GOT3 (cell line): ENCODE measurements at regions not wholly inside any gene's neighbourhood (a gene's known extent, or its start where the extent isn't known, plus 50 kb on each side); places are given as distances from the start of the nearest gene placed in this dataset.

Experiments
- DNase-seq: peaks from one replicate; lab custom pipeline; 2025; ENCODE audit warnings: mixed read lengths; lab: John Stamatoyannopoulos, UW

GRCh38 chr15:95286352-95286880 lies 1044.1 kb upstream of the NR2F2 start:
- no peak for DNase-seq

DNA sequence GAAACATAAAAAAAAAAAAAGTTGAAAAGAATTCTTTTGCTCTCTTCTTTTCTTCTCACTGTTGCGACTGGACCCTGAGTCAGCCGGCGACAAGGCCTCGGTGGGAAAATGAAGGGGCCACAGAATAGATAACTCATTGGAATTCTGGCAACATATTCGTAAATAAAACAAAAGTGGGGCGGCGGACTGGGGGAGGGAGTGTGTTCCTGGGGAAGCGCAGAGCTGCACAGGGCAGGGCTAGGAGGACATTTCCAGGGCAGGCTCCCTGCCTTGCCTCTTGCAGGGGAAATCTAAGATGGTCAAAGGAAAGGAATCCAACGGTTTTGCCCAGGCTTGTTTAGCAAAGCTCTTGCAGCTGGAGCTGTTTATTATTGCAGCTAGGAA lies 1042.8 kb upstream of the NR2F2 start:
- DNase-seq: no peak

DNA sequence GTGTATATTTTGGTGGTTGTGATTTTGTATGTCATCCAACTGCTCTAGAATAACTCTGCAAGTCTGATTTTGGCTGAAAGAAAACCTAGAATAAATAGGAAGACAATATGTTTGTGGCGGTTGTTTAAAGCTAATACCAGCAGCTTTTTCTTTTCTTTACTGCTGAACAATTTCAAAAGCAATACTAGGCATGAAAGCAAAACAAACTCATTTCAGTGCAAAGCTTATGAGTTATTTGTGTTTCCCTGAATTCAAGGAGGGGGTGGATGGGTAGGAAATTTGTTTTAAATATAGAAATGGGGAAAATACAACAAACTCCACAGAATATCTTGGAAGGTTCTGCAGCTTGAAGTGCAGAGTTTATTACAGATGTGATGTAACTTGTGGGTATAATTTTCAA lies 1041.9 kb upstream of the NR2F2 start:
- DNase-seq: no peak

DNA sequence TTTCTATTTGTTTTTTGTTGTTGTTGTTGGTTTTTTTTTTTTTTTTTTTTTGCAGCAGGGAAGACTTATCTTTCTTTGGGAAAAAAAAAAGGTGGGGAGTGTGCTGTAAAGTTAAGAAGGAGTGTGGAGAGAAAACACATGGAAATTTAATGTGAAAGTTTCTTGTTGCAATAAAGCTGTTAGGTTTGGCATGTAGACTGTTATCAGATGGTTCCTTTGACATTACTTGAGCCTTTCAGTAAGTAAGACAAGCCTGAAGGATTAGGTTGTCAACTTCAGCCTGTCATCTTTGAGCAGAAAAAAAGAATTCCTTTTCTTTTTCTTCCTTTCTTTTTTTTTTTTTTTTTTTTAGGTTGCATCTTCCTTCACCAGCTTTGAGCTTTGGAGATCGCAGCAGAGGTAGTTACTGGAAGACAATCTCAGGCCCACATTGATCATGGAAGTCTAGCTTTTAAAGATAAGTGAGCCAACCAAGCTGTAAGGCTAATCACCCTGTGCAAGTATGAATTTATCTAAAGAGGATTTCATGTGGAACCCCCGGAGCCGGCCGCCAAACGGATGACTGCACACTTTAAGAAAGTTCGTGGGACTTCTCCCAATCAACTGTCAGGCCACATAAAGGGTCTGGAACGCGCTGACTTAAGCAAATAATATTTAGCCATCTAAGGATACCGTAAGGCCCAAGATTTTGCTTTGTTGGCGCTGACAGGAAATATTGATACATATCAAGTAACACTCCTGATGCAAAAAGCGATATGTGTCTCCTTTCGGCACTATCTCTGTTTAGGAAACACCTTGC lies 1040.1 kb upstream of the NR2F2 start:
- no peak for DNase-seq

- DNase-seq: no peak
Measured at GRCh38 chr15:95291898-95292472, 1038.5 kb upstream of the NR2F2 start.

DNA sequence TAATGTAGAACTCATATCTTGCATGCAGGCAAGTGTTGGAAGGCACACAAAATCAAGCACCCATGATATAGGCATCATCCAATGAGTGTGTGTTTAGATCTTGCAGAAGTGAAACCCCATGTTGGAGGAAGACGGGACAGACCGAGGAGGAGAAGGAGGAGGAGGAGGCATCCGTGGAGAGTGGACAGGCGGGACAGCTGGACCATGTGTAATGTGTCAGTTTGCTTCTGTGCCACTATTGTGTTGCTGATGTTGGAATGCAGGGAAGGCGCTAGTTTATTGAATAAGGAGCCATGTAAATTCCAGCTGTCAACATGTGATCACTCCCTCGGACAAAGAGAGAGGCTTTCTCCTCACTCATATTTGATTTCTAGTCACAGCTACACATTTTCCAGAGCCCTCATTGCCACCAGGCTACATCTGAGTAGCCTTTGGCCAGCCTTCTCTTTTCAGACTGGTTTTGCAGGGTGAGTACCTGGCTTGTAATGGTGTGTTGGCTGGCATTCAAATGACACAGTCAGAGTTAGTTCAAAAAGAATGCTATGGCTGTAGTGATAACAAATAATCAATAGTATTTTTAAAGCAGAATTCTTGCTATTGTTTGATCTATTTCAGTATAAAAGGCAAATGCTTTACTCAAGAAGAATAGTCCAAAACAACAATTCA lies 1037.6 kb upstream of the NR2F2 start:
- DNase-seq: no peak

- no peak for DNase-seq
Measured at GRCh38 chr15:95293456-95294031, 1037.0 kb upstream of the NR2F2 start.

DNA sequence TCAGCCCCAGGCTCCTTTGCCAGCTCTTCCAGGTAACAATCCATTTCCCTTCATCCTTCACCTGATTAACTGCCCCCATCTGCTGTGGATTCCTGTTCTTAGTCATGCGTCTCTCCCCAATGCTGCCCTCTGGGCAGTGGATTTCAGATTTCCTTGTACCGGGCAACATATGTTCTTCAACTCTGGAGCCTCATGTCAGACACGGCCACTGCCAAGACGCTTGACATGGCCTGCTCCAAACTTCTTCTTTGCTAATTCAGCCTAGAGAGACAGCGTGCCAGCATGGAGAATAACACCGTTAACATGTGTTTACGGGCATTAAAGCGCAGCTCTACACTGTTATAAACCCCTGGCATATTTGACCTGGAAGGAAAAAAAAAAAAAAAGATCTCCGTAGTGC lies 1035.1 kb upstream of the NR2F2 start:
- DNase-seq: no peak

DNA sequence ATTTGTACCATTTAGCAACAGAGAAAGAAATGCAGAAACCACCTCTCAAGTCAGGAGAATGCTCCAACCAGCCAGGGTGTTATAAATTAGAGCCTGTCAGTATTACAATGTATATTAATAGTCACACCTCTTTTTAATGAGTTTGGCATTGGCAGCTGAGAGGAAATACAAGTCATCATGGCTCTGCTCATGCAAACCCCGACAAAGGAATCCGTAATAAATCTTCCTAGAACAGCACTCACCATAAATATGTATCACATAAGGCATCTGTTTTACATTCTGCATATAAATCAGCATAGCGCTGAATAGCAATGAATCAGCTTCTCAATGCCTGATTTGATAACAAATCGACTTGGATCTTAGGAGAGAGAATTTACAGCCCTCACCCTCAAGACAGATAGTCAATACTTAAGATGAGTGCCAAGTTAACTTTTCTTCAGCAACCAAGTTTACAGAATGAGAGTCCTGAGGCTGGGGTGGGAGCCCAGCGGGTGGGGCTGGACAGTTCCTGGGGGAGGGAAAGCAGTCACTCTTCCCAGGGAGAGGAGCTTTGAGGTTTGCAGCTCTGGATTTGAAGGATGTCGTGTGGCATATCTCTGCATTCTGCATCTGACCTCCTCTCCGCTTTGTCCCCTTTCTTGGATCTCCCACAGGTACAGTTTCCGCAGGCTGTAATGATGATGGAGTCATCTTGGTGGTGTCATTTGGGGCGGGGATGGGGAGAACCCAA lies 1034.4 kb upstream of the NR2F2 start:
- DNase-seq: no peak

GRCh38 chr15:95296643-95297042 lies 1033.9 kb upstream of the NR2F2 start:
- DNase-seq: no peak

GRCh38 chr15:95298729-95299128 lies 1031.8 kb upstream of the NR2F2 start:
- DNase-seq: no peak

GRCh38 chr15:95300958-95301357 lies 1029.5 kb upstream of the NR2F2 start:
- no peak for DNase-seq

DNA sequence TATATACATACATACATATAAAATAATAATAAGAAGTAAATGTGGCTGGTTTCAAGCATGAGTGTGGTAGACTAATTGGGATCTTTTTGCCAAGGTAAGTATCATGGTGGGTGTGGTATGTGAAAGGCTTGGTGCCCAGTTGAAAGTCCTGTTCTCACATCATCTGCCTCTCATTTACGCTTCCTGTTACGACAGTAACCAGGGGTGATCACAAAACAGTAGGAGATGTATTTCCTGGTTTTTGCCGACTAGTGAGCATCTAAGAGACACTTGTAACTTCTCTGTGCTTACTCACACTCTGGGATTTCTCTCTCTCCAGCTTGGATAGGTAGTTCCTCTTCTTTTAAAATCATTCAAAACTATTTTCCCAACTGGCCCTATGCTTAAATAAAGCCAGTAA lies 1028.3 kb upstream of the NR2F2 start:
- no peak for DNase-seq

GRCh38 chr15:95302809-95303208 lies 1027.7 kb upstream of the NR2F2 start:
- no peak for DNase-seq

GRCh38 chr15:95303713-95304112 lies 1026.8 kb upstream of the NR2F2 start:
- DNase-seq: no peak

DNA sequence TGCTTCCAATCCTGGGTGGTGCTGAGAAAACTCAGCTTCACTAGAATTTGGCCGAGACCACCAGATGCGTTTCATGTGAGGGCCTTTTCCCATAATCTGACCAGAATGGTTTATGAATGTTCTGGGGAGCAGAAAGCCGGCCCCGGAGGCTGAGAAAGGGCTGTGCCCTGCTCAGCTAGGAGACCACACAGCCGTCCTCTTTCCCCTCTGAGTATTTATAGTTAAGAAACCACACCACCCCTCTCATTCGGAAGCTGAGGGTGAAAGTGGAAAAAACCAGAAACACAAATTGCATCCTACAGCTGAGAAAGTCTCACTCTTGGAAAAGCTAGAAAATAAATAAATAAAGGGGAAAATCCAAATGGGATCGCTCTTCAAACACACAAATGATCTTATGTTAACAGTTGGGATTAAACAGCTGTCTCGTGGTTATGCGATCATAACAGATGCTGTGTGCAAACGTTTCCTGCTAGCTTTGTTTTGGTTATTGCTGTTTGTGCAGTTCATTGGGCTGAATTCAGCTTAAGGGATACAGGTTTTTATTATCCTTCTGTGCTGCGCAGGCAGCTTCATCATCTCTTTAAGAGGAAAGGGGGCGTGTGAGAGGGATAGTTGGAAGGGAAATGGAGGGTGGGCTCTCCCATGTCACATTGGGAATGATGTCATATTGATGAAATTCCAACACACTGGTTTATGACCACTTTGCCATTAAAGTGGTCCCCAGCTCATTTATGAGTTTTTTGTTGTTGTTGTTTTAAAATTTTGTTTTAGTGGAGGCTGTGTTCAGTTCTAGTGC lies 1026.2 kb upstream of the NR2F2 start:
- DNase-seq: no peak

- DNase-seq: no peak
Measured at GRCh38 chr15:95304947-95305400, 1025.5 kb upstream of the NR2F2 start.

GRCh38 chr15:95307115-95307514 lies 1023.4 kb upstream of the NR2F2 start:
- no peak for DNase-seq

GRCh38 chr15:95319242-95319641 lies 1011.3 kb upstream of the NR2F2 start:
- DNase-seq: no peak

- DNase-seq: no peak
Measured at GRCh38 chr15:95323796-95324195, 1006.7 kb upstream of the NR2F2 start.

DNA sequence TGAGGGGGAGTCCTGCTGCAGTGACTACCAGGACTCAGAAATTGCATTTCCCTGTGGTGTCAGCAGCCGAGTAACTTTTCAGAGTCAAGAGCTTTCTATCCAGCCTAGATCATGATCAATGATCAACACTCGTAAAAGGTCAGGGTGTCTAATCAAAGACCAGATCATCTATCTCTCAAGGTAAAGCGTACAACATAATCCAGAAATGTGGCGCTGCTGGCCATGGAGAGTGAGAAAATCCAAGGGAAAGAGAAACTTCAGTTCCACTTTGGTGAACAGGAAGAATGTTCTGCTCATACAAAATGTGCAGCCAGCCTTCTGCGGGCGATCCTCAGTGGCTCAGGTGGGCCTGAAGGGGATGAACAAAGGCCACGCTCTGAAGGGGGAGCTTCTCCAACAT lies 1005.8 kb upstream of the NR2F2 start:
- DNase-seq: no peak
